ENCODE measurements at regions not wholly inside any gene's neighbourhood (a gene's known extent, or its start where the extent isn't known, plus 50 kb on each side); places are given as distances from the start of the nearest gene placed in this dataset.

DNA sequence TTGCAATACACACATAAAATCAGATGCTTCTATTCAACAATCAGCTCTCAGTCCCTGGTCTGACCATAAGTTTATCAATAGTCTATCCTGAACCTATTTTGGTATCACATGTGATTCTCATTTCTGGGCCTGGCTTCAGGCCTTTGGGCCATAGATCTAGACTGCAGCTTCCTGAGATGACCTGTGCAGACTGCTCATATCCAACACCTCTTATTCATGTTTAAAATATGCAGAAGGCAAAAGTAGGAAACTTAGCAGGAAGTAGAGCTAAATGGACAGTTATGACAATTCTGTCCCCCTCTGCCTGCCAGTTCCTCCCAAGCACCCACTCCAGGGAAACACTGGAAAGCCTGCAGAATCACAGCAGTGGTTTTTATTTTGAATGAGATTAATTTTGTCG lies 53.3 kb downstream of the C7orf25 start:
- intact Hi-C loops (cut with micrococcal nuclease) = no loop called here
- no peaks in the 10 kb centered on the region for H3K9me3 ChIP-seq (replicated peaks; ENCODE audit: control insufficient read depth, insufficient read depth, low read depth, low read length)
- DNase-seq (ENCODE audit: extremely low read depth in 1 of 4, low spot score in 3 of 4) = no peak
- no peak for ATAC-seq
- H3K79me2 ChIP-seq (ENCODE audit: control insufficient read depth, insufficient read depth, low read length) = no peaks in the 10 kb centered on the region
- no peak overlapping the region for H2AFZ ChIP-seq (ENCODE audit: low read depth, low read length)
- H3K9ac ChIP-seq (ENCODE audit: insufficient read depth in 1 of 2, low read depth in 2 of 2, low read length in 2 of 2) = no peak overlapping the region
- no peak for FAIRE-seq
- H3K27ac ChIP-seq (ENCODE audit: extremely low read depth, low read depth, low read length) = no peak overlapping the region
- in situ Hi-C loops (cut with MboI) = no loop called here
- ChIA-PET CTCF (ENCODE audit: low intra/inter-chr PET ratio) (no interaction called here), POLR2A (no interaction called here)
- no peak overlapping the region for H3K4me3 ChIP-seq
- no peaks in the 10 kb centered on the region; a peak in 1 of 5 replicates for H3K4me1 ChIP-seq (replicated peaks in 1 of 2; ENCODE audit: control insufficient read depth in 2 of 2, insufficient read depth in 2 of 2, low read length in 2 of 2)
- H3K4me2 ChIP-seq (ENCODE audit: insufficient read depth, low read length) = no peak overlapping the region
- H3K27me3 ChIP-seq (ENCODE audit: control insufficient read depth in 2 of 2, insufficient read depth in 2 of 2, low read length in 2 of 2) = peaks cover 22 to 30% of the 10 kb centered on the region in 2 experiments
- 0% methylated on average over 1 of the region's 1 CpG for WGBS (ENCODE audit: insufficient coverage, low coverage, missing lambda C conversion rate)
- no peaks in the 10 kb centered on the region for H3K36me3 ChIP-seq (ENCODE audit: control insufficient read depth, insufficient read depth, low read length)
- BruUV-seq (replicated peaks) = no TSS peak
- no peaks in the 10 kb centered on the region for H3K9me1 ChIP-seq (ENCODE audit: control insufficient read depth, insufficient read depth, low read length)
- TF ChIP-seq MTA2 (IDR thresholded peaks at IDR 0.05; ENCODE audit: low read depth) = no peak
- no peak for TF ChIP-seq ZNF431 (CRISPR knock-in tag; IDR thresholded peaks at IDR 0.05)
- no peak for TF ChIP-seq XRCC5 (IDR thresholded peaks at IDR 0.05; ENCODE audit: low read depth, low read length)
- no peak for TF ChIP-seq ZNF408 (CRISPR knock-in tag; IDR thresholded peaks at IDR 0.05; ENCODE audit: low read depth)
- TF ChIP-seq FOXM1 (IDR thresholded peaks at IDR 0.05; ENCODE audit: low read depth) = no peak
- no peak for TF ChIP-seq FOXM1 (CRISPR knock-in tag; IDR thresholded peaks at IDR 0.05; ENCODE audit: low read depth)
- no peak for TF ChIP-seq ZFP30 (CRISPR knock-in tag; IDR thresholded peaks at IDR 0.05; ENCODE audit: borderline replicate concordance)
- TF ChIP-seq ZNF174 (CRISPR knock-in tag; IDR thresholded peaks at IDR 0.05) = no peak
- no peak for TF ChIP-seq ZKSCAN3 (CRISPR knock-in tag; IDR thresholded peaks at IDR 0.05)
- no peak for TF ChIP-seq ZNF212 (CRISPR knock-in tag; IDR thresholded peaks at IDR 0.05)
- TF ChIP-seq, protein P1, sequence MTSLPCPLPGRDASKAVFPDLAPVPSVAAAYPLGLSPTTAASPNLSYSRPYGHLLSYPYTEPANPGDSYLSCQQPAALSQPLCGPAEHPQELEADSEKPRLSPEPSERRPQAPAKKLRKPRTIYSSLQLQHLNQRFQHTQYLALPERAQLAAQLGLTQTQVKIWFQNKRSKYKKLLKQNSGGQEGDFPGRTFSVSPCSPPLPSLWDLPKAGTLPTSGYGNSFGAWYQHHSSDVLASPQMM (CRISPR knock-in tag; IDR thresholded peaks at IDR 0.05) = no peak
- no peak for TF ChIP-seq MYC (IDR thresholded peaks at IDR 0.05; ENCODE audit: low read depth, low read length)
- no peak for TF ChIP-seq MYC (CRISPR knock-in tag; IDR thresholded peaks at IDR 0.05; ENCODE audit: borderline replicate concordance, low read depth)
- TF ChIP-seq ZSCAN32 (CRISPR knock-in tag; IDR thresholded peaks at IDR 0.05) = no peak
- H4K20me1 ChIP-seq (replicated peaks; ENCODE audit: control insufficient read depth, insufficient read depth, low read length) = no peaks in the 10 kb centered on the region

Measured in K562 (cell line).